Gastroesophageal sphincter (tissue), 3 donors: ENCODE measurements at regions not wholly inside any gene's neighbourhood (a gene's known extent, or its start where the extent isn't known, plus 50 kb on each side); places are given as distances from the start of the nearest gene placed in this dataset.

Source experiments
- CTCF ChIP-seq, 4 experiments: fragments of 200-600 bp in 2 of 4; fragments of 450-650 bp in 2 of 4; sonication (generic) in 1 of 4; IDR thresholded peaks; one replicate each; pipeline ENCODE4 v1.5.1; 2017 to 2019; ENCODE audit warnings: antibody characterized with exemption in 4 of 4, mild to moderate bottlenecking in 2 of 4, moderate library complexity in 2 of 4
- POLR2A ChIP-seq, 2 donors: fragments of 450-650 bp; IDR thresholded peaks; one replicate each; pipeline ENCODE4 v1.6.1; 2017; ENCODE audit warnings: antibody characterized with exemption in 2 of 2, mild to moderate bottlenecking in 2 of 2, moderate library complexity in 1 of 2

DNA sequence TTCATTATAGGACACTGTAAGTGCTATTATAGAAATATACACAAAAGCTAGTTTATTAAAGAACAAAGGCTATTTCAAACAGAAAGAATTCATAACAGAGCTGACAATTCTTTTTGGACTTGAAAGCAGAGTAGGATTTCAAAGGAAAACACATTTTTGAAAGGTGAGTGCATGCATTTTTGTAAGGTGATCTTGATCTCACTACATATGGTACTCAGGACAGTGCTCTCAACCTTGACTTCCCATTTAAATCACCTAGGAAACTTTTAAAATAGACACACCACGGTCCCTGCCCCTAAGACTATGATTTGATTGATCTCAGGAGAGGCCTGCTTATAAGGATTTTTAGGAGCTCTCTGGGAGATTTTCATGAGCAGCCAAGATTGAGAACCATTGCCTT lies 1362.0 kb downstream of the CDH8 start:
- TF ChIP-seq CTCF (IDR thresholded peaks at IDR 0.05) (no peak), POLR2A (IDR thresholded peaks at IDR 0.05) (no peak)
